ENCODE measurements at regions not wholly inside any gene's neighbourhood (a gene's known extent, or its start where the extent isn't known, plus 50 kb on each side); places are given as distances from the start of the nearest gene placed in this dataset.

DNA sequence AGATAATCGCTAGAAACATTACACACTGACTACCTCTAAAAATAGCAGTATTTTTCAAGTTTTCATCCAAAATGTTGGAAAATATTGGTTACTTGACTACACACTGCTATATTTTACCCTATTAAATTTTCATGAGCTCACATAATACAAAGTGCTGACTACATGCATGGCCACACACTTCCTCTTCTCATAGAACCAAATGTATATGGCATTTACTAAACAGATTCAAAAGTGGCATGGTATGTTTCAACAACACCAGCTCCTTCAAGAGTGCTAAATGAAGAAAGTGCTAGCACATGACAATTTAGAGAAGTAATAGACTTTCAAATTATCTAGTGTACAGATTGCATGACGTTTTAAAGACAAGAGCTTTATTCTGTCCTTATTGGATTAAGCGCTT lies 780.4 kb upstream of the SLITRK6 start:
- H3K27ac ChIP-seq (ENCODE audit: control insufficient read depth, insufficient read depth, low read length) = no peak overlapping the region
- H3K9me3 ChIP-seq (ENCODE audit: control insufficient read depth, low read depth, low read length) = peaks cover 4% of the 10 kb centered on the region
- no peaks in the 10 kb centered on the region for H3K4me1 ChIP-seq (ENCODE audit: control insufficient read depth, extremely low read depth, insufficient read depth, low read length)
- FAIRE-seq (no peak), DNase-seq (ENCODE audit: low read depth, low spot score) (no peak)
- H2AFZ ChIP-seq (ENCODE audit: control insufficient read depth, low read length) = no peak overlapping the region
- dilution Hi-C loops (cut with MboI; ENCODE audit: extremely low pct_ligation_motif_present, low sequenced_read_pairs) = no loop called here
- H3K9me1 ChIP-seq (ENCODE audit: control insufficient read depth, extremely low read depth, insufficient read depth, low read length) = no peaks in the 10 kb centered on the region
- H3K4me3 ChIP-seq (ENCODE audit: control insufficient read depth in 2 of 3, extremely low read depth in 1 of 3, insufficient read depth in 2 of 3, low read depth in 1 of 3, low read length in 3 of 3) = no peak overlapping the region
- H3K27me3 ChIP-seq (ENCODE audit: control insufficient read depth, extremely low read depth, insufficient read depth, low read length) = no peaks in the 10 kb centered on the region
- no peaks in the 10 kb centered on the region for H3K36me3 ChIP-seq (ENCODE audit: control insufficient read depth in 2 of 2, extremely low read depth in 1 of 2, insufficient read depth in 2 of 2, low read length in 2 of 2)
- no peaks in the 10 kb centered on the region for H3K79me2 ChIP-seq (ENCODE audit: control insufficient read depth, insufficient read depth, low read length)
- H3K4me2 ChIP-seq (ENCODE audit: control insufficient read depth, extremely low read depth, insufficient read depth, low read depth, low read length) = no peak overlapping the region
- TF ChIP-seq, protein P1, sequence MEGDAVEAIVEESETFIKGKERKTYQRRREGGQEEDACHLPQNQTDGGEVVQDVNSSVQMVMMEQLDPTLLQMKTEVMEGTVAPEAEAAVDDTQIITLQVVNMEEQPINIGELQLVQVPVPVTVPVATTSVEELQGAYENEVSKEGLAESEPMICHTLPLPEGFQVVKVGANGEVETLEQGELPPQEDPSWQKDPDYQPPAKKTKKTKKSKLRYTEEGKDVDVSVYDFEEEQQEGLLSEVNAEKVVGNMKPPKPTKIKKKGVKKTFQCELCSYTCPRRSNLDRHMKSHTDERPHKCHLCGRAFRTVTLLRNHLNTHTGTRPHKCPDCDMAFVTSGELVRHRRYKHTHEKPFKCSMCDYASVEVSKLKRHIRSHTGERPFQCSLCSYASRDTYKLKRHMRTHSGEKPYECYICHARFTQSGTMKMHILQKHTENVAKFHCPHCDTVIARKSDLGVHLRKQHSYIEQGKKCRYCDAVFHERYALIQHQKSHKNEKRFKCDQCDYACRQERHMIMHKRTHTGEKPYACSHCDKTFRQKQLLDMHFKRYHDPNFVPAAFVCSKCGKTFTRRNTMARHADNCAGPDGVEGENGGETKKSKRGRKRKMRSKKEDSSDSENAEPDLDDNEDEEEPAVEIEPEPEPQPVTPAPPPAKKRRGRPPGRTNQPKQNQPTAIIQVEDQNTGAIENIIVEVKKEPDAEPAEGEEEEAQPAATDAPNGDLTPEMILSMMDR (optimal IDR thresholded peaks at IDR 0.05 in 1 of 3, IDR thresholded peaks at IDR 0.05 in 1 of 3, conservative IDR thresholded peaks at IDR 0.05 in 1 of 3; ENCODE audit: extremely low read depth in 1 of 3, insufficient read depth in 2 of 3, low read length in 3 of 3) = no peak
- TF ChIP-seq EZH2 (IDR thresholded peaks at IDR 0.05; ENCODE audit: low read length) = no peak
- H4K20me1 ChIP-seq (ENCODE audit: control insufficient read depth, extremely low read depth, insufficient read depth, low read length) = no peaks in the 10 kb centered on the region
- no peak overlapping the region for H3K9ac ChIP-seq (ENCODE audit: control insufficient read depth, extremely low read depth, insufficient read depth, low read length)

DNA sequence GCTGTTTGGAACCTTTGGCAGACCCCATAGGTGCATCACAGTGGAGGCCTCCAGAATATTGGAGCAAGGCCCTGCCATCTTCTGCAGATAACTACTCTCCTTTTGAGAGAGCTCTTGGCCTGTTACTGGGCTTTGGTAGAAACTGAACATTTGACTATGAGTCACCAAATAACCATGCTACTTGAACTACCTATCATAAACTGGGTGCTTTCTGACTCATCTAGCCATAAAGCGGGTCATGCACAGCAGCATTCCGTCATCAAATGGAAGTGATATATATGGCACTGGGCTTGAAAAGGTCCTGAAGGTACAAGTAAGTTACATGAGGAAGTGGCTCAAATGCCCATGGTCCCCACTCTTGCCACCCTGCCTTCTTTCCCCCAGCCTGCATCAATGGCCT lies 782.5 kb upstream of the SLITRK6 start:
- Histone ChIP-seq H3K9ac (ENCODE audit: control insufficient read depth, extremely low read depth, insufficient read depth, low read length) (no peak overlapping the region), H3K27ac (ENCODE audit: control insufficient read depth, insufficient read depth, low read length) (no peak overlapping the region), H3K4me3 (ENCODE audit: control insufficient read depth in 2 of 3, extremely low read depth in 1 of 3, insufficient read depth in 2 of 3, low read depth in 1 of 3, low read length in 3 of 3) (no peak overlapping the region), H2AFZ (ENCODE audit: control insufficient read depth, low read length) (no peak overlapping the region), H4K20me1 (ENCODE audit: control insufficient read depth, extremely low read depth, insufficient read depth, low read length) (no peaks in the 10 kb centered on the region), H3K27me3 (ENCODE audit: control insufficient read depth, extremely low read depth, insufficient read depth, low read length) (no peaks in the 10 kb centered on the region), H3K79me2 (ENCODE audit: control insufficient read depth, insufficient read depth, low read length) (no peaks in the 10 kb centered on the region), H3K4me1 (ENCODE audit: control insufficient read depth, extremely low read depth, insufficient read depth, low read length) (no peaks in the 10 kb centered on the region), H3K9me1 (ENCODE audit: control insufficient read depth, extremely low read depth, insufficient read depth, low read length) (no peaks in the 10 kb centered on the region), H3K36me3 (ENCODE audit: control insufficient read depth in 2 of 2, extremely low read depth in 1 of 2, insufficient read depth in 2 of 2, low read length in 2 of 2) (no peaks in the 10 kb centered on the region), H3K9me3 (ENCODE audit: control insufficient read depth, low read depth, low read length) (peaks cover 4% of the 10 kb centered on the region), H3K4me2 (ENCODE audit: control insufficient read depth, extremely low read depth, insufficient read depth, low read depth, low read length) (no peak overlapping the region)
- dilution Hi-C loops (cut with MboI; ENCODE audit: extremely low pct_ligation_motif_present, low sequenced_read_pairs) = no loop called here
- DNase-seq (ENCODE audit: low read depth, low spot score) (no peak), FAIRE-seq (no peak)
- TF ChIP-seq, protein P1 (optimal IDR thresholded peaks at IDR 0.05 in 1 of 3, IDR thresholded peaks at IDR 0.05 in 1 of 3, conservative IDR thresholded peaks at IDR 0.05 in 1 of 3; ENCODE audit: extremely low read depth in 1 of 3, insufficient read depth in 2 of 3, low read length in 3 of 3) = no peak
- no peak for TF ChIP-seq EZH2 (IDR thresholded peaks at IDR 0.05; ENCODE audit: low read length)
